GM18511 (cell line): ENCODE measurements at regions not wholly inside any gene's neighbourhood (a gene's known extent, or its start where the extent isn't known, plus 50 kb on each side); places are given as distances from the start of the nearest gene placed in this dataset.
"Not testable (repeated sequence)": the region's sequence is repeated elsewhere in the genome, so short reads cannot be mapped to it uniquely, and the experiment has no call there.

ENCODE experiments used
- ATAC-seq: cut with Tn5 transposase; IDR thresholded peaks from one replicate; pipeline ENCODE4 v1.9.1; 2021; ENCODE audit warnings: mild to moderate bottlenecking, moderate library complexity; ENCODE audit not compliant: unreplicated experiment

DNA sequence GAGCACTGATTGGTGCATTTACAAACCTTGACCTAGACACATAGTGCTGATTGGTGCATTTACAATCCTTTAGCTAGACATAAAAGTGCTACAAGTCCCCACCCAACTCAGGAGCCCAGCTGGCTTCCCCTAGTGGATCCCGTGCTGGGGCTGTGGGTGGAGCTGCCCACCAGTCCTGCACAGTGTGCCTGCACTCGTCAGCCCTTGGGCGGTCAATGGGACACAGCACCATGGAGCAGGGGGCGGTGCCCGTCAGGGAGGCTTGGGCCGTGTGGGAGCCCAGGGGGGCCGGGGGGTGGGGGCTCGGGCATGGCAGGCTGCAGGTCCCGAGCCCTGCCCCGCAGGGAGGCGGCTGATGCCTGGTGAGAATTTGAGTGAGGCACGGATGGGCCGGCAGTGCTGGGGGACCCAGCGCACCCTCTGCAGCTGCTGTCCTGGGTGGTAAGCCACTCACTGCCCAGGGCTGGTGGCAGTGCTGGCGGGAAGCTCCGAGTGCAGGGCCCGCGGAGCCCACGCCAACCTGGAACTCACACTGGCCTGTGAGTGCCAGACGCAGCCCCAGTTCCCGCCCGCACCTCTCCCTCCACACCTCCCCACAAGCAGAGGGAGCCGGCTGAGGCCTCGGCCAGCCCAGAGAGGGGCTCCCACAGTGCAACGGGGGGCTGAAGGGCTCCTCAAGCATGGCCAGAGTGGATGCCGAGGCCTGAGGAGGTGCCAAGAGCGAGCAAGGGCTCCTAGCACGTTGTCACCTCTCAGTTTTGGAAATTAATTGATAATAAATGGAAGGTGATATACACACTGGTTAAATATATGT lies 207.7 kb downstream of the RAP2B start:
- ATAC-seq = no peak

DNA sequence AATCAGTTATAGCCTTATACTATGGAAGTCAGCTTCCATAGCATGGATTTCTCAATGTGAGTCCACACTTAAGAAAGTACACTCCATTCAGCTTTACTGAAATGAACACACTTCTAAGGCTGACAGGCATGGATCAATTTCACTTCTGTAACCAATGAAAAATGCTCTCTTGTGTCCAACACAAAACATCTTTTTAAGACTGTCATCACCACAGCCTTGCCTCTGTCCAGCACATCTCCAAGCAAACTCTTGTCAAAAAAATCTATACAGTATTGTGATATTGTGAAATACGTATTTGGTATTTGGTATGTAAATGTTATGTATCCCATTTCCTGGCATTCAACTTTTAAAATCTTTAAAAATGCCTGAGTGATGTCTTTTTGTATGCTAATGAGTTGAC lies 208.7 kb downstream of the RAP2B start:
- no peak for ATAC-seq

- no peak for ATAC-seq
Measured at GRCh38 chr3:153372326-153372725, 210.3 kb downstream of the RAP2B start.

DNA sequence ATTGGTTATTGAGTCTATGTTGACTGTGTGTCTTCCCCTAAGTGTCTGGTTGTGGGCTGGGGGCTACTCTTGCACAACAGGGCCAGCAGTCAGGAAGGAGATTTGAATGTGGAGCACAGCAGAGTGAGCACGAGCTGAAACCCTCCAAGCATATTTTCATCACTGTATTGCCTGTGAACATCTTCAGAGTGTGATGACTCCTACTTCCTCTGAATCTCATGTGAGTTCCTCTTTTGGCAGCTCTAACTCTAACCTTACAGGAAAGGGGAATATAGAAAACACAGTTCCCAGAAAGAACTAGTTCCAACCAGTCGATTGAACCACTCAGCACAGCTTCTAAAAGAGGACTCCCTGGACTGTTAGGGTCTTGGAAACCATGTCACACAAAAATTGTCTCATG lies 211.6 kb downstream of the RAP2B start:
- ATAC-seq = no peak

DNA sequence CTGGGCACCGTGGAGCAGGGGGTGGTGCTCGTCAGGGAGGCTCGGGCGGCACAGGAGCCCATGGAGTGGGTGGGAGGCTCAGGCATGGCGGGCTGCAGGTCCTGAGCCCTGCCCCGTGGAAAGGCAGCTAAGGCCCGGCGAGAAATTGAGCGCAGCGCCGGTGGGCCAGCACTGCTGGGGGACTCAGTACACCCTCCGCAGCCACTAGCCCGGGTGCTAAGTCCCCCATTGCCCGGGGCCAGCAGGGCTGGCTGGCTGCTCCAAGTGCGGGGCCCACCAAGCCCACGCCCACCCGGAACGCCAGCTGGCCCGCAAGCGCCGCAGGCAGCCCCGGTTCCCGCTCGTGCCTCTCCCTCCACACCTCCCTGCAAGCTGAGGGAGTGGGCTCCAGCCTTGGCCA lies 216.3 kb downstream of the RAP2B start:
- ATAC-seq = not testable (repeated sequence)

GRCh38 chr3:153379516-153379915 lies 217.5 kb downstream of the RAP2B start:
- ATAC-seq = no peak

- no peak for ATAC-seq
Measured at GRCh38 chr3:153385343-153385742, 223.3 kb downstream of the RAP2B start.

DNA sequence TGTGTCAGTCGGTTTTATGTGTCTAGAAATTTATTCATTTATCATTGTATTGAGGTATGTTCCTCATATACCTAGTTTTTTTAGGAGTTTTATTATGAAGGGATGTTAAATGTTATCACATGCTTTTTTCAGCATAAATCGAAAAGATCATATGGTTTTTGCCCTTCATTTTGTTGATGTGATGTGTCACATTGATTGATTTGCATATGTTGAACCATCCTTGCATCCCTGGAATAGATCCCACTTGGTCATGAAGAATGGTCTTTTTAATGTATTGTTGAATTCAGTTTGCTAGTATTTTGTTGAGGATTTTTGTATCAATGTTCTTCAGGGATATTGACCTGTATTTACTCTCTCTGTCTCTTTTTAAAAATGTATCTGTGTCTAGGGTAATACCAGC lies 230.3 kb downstream of the RAP2B start:
- no peak for ATAC-seq

DNA sequence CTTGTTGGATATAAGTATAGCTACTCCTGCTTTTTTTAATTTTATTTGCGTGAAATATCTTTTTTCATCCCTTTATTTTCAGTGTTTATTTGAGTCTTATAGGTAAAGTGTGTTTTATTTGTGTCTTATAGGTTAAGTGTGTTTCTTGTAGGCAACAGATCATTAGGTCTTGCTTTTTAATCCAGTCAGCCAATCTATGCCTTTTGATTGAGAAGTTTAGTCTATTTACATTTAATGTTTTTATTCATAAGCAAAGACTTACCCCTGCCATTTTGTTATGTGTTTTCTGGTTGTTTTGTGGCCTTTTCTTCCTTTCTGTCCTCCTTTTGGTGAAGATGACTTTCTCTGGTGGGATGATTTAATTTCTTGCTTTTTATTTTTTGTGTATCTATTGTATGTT lies 232.0 kb downstream of the RAP2B start:
- ATAC-seq = no peak

DNA sequence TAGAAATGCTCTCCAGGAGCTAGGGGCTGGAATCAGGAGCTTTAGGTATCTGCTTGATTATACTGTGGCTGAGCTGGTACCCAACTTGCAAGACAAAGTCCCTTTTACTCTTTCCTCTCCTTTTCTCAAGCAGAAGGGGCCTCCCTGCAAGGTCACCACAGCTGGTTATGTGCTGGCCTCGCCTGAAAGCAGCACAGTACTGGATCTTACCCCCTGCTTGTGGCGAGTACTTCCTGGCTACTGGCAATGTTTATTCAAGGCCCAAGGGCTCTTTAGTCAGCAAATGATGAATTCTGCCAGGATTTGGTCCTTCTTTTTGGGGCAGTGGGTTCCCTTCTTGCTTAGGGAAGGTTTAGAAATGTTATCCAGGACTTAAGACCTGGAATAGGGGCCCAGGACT lies 234.6 kb downstream of the RAP2B start:
- ATAC-seq = no peak

- ATAC-seq = no peak
Measured at GRCh38 chr3:153397794-153398193, 235.8 kb downstream of the RAP2B start.

- ATAC-seq = peak; percentile 91
Measured at GRCh38 chr3:153399636-153400035, 237.6 kb downstream of the RAP2B start.

DNA sequence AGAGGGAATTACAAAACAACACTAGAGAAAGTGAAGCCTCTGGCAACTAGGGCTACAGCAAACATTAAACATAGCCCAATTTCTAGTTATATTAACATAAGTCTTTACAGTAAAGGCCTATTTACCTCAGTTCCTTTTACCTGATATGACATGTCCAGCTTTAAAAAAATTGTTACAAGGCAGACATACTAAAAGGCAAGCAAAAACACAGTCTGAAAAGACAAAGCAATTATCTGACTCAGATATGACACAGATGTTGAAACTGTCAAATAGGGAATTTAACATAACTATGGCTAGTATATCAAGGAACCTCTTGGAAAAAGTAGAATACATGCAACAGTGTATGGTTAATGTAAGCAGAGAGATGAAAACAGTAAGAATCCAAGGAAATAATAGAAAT lies 238.6 kb downstream of the RAP2B start:
- no peak for ATAC-seq

DNA sequence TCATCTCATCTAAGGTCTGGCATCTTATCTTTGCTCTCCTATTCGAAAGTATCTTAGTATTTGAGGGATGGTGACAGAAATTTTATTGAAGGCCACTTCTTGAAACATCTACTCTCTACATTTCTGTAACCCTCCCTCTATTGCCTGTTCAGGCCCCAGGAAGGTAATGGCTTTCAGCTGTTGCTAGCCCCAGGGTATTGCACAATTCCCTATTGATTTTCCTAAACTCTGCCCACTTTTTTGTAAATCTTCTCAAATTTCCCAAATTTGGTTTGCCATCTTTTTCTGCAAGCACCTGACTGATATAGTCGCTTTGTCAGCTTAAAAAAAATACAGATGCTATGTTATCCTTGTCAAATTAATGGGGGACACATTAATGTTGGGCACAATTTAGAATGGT lies 242.1 kb downstream of the RAP2B start:
- no peak for ATAC-seq

DNA sequence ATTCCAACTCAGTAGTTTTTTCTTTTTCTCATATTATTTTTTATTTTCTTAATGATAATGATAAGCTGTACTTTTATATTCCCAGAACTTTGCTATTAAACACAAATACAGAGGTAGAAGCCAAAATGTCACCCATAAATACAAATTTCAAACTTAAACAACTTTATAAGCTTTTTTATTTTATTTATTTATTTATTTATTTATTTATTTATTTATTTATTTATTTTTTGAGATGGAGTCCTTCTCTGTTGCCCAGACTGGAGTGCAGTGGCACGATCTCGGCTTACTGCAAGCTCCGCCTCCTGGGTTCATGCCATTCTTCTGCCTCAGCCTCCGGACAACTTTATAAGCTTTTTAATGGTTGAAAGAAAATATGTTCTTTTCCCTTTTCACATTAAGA lies 243.3 kb downstream of the RAP2B start:
- ATAC-seq = not testable (repeated sequence)

DNA sequence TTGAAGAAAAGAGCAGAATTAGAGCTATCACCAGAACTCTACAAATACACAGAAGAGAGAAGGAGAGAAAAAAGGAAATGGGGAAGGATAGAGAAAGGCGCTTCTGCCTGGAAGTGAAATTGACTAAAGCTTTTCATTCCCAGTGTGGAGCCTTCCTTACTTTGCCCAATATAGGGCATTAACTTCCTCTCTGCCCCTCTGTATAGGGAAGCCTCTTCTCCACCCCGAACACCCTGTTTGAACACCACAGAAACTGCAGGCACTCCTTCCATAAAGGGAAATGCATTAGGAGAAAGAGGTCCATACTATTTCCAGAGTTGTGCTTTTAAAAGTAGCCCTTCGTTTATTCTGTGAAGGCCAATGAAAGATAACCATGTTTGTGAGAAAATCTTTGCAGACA lies 248.5 kb downstream of the RAP2B start:
- no peak for ATAC-seq

- no peak for ATAC-seq
Measured at GRCh38 chr3:153414982-153415381, 253.0 kb downstream of the RAP2B start.

- ATAC-seq = no peak
Measured at GRCh38 chr3:153422314-153422713, 260.3 kb downstream of the RAP2B start.

DNA sequence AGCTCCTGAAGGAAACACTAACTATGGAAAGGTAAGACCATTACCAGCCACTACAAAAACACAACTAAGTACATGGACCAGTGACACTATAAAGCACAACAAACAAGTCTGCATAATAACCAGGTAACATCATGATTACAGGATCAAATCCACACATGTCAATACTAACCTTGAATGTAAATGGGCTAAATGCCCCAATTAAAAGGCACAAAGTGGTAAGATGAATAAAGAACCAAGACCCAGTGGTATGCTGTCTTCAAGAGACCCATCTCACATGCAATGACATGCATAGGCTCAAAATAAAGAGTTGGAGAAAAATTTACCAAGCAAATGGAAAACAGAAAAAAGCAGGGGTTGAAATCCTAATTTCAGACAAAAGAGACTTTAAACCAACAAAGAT lies 261.8 kb downstream of the RAP2B start:
- not testable (repeated sequence) for ATAC-seq

DNA sequence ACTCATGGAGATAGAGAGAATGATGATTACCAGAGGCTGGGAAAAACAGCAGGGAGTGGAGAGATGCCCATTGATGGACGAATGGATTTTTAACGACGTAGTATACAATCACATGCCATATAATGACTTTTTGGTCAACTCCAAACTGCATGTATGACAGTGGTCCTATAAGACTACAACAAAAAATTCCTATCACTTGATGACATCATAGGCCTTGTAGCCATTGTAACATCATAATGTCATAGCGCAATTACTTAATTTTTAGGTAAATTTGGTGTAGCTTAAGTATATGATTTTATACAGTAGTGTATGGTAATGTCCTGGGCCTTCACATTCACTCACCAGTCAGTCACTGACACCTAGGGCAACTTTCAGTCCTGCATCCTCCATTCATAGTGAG lies 264.3 kb downstream of the RAP2B start:
- no peak for ATAC-seq

- no peak for ATAC-seq
Measured at GRCh38 chr3:153426803-153427202, 264.8 kb downstream of the RAP2B start.

DNA sequence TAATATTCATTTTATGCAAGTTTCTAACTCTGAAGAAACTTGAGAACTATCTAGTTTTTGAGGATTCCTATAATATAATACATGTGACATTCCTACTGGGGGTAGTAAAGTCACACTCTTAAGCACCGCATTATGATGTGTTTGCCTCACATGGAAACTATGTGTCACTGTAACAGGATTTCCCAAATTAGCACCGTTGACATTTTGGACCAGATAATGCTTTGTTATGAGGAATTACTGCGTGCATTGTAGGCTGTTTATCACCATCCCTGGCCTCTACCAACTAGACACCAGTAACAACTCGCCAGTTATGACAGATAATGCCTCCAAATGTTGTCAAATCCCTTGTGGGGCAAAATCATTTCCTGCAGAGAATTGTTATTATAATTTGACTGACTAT lies 267.8 kb downstream of the RAP2B start:
- ATAC-seq = no peak

- no peak for ATAC-seq
Measured at GRCh38 chr3:153431076-153431475, 269.1 kb downstream of the RAP2B start.
